ENCODE measurements at regions not wholly inside any gene's neighbourhood (a gene's known extent, or its start where the extent isn't known, plus 50 kb on each side); places are given as distances from the start of the nearest gene placed in this dataset.

- no peak for DNase-seq
These were observed 111.6 kb upstream of the EEF1E1 start for GRCh38 chr6:8213995-8214394.

GRCh38 chr6:8212720-8213434, 110.5 kb upstream of the EEF1E1 start:
- DNase-seq, result no peak

- DNase-seq, result no peak
These were observed 105.5 kb upstream of the EEF1E1 start for GRCh38 chr6:8207869-8208191.

- no peak for DNase-seq
These were observed 105.0 kb upstream of the EEF1E1 start for GRCh38 chr6:8207191-8207868.

- no peak for DNase-seq
These were observed 101.0 kb upstream of the EEF1E1 start for GRCh38 chr6:8203337-8203736.

GRCh38 chr6:8201679-8202078, 99.3 kb upstream of the EEF1E1 start:
- DNase-seq, result no peak

- no peak for DNase-seq
These were observed 97.9 kb upstream of the EEF1E1 start for GRCh38 chr6:8200255-8200654.

GRCh38 chr6:8195714-8196102, 93.4 kb upstream of the EEF1E1 start:
- no peak for DNase-seq

GRCh38 chr6:8195040-8195713, 92.8 kb upstream of the EEF1E1 start:
- DNase-seq, result no peak

GRCh38 chr6:8194490-8194889, 92.1 kb upstream of the EEF1E1 start:
- DNase-seq, result no peak

GRCh38 chr6:8193541-8193940, 91.2 kb upstream of the EEF1E1 start:
- no peak for DNase-seq

- DNase-seq, result no peak
These were observed 90.2 kb upstream of the EEF1E1 start for GRCh38 chr6:8192597-8192996.

- DNase-seq, result peak; percentile 71
These were observed 89.7 kb upstream of the EEF1E1 start for GRCh38 chr6:8192067-8192466.

- DNase-seq, result no peak
These were observed 89.3 kb upstream of the EEF1E1 start for GRCh38 chr6:8191629-8192028.

GRCh38 chr6:8187209-8187608, 84.9 kb upstream of the EEF1E1 start:
- DNase-seq, result no peak

- DNase-seq, result no peak
These were observed 80.7 kb upstream of the EEF1E1 start for GRCh38 chr6:8182902-8183665.

GRCh38 chr6:8181951-8182845, 79.8 kb upstream of the EEF1E1 start:
- no peak for DNase-seq

GRCh38 chr6:8181160-8181881, 79.0 kb upstream of the EEF1E1 start:
- DNase-seq, result no peak

- DNase-seq, result peak; percentile 96
These were observed 78.2 kb upstream of the EEF1E1 start for GRCh38 chr6:8180327-8181159.

- DNase-seq, result peak; percentile 72
These were observed 75.4 kb upstream of the EEF1E1 start for GRCh38 chr6:8177721-8178120.
